K562 (cell line): ENCODE measurements at regions not wholly inside any gene's neighbourhood (a gene's known extent, or its start where the extent isn't known, plus 50 kb on each side); places are given as distances from the start of the nearest gene placed in this dataset.

Source experiments
- ATAC-seq: fragments of 200-7000 bp; cut with Tn5 transposase; 3 replicates; pipeline ENCODE4 v1.9.1; 2020; ENCODE audit warnings: moderate library complexity
- BruUV-seq: library from RNA; stranded (reverse); fragments of 400-500 nt; replicated peaks from 2 replicates; lab custom pipeline; 2021; lab: Mats Ljungman, UMichigan
- CTCF ChIA-PET: fragments of 300-600 bp; formaldehyde crosslinking; extraction: SDS; loops from one replicate; lab custom pipeline; 2021; ENCODE audit warnings: low intra/inter-chr PET ratio; lab: Yijun Ruan, JAX
- POLR2A ChIA-PET: fragments of 300-600, 350-650 bp; sonication (Branson Sonifier 250); formaldehyde crosslinking; extraction: SDS; loops from one replicate; lab custom pipeline; 2021; ENCODE audit warnings: antibody characterized with exemption, inconsistent platforms; lab: Yijun Ruan, JAX
- DNase-seq, 4 experiments: peaks; one replicate each; pipeline versions ENCODE4 v3.0.0 to v3.0.0-alpha.2; 2011 to 2018; ENCODE audit warnings: low spot score in 3 of 4, mixed read lengths in 3 of 4; ENCODE audit errors: extremely low read depth in 1 of 4
- FAIRE-seq: peaks from 2 replicates; lab custom pipeline; 2011; peaks lifted over from hg19 to GRCh38; lab: Jason Lieb, UNC
- H2AFZ ChIP-seq: 2 replicates; pipeline ENCODE4 v1.6.0; 2011; ENCODE audit warnings: low read depth, low read length, control low read depth, inconsistent platforms
- H3K27ac ChIP-seq: fragments of 200-600 bp; 3 replicates; pipeline ENCODE4 v1.8.0; 2011; ENCODE audit warnings: low read depth, mild to moderate bottlenecking, control low read depth, inconsistent platforms, low read length, moderate library complexity, mixed read lengths; ENCODE audit errors: extremely low read depth
- H3K27me3 ChIP-seq, 2 experiments: fragments of 300-600 bp in 1 of 2; 2 replicates in 1 of 2; 3 replicates in 1 of 2; pipeline versions ENCODE4 v1.6.0 to v1.8.0; 2011; ENCODE audit warnings: inconsistent platforms in 2 of 2, low read length in 2 of 2, mild to moderate bottlenecking in 1 of 2, mixed read lengths in 1 of 2, moderate library complexity in 1 of 2; ENCODE audit not compliant: control insufficient read depth in 2 of 2, insufficient read depth in 2 of 2
- H3K36me3 ChIP-seq: fragments of 300-600 bp; 3 replicates; pipeline ENCODE4 v1.8.0; 2011; ENCODE audit warnings: mild to moderate bottlenecking, low read length, inconsistent platforms; ENCODE audit not compliant: control insufficient read depth, insufficient read depth
- H3K4me1 ChIP-seq, 2 experiments: fragments of 200-600 bp in 1 of 2; replicated peaks in 1 of 2; 2 replicates in 1 of 2; 3 replicates in 1 of 2; pipeline versions ENCODE4 v1.5.1 to v1.8.0; 2011; ENCODE audit warnings: inconsistent platforms in 2 of 2, low read length in 2 of 2, mild to moderate bottlenecking in 1 of 2, mixed read lengths in 1 of 2, moderate library complexity in 1 of 2; ENCODE audit not compliant: control insufficient read depth in 2 of 2, insufficient read depth in 2 of 2
- H3K4me2 ChIP-seq: 2 replicates; pipeline ENCODE4 v1.6.1; 2011; ENCODE audit warnings: low read length, control low read depth, inconsistent platforms, mixed read lengths; ENCODE audit not compliant: insufficient read depth
- H3K4me3 ChIP-seq: fragments of 200-600 bp; sonication (generic), shearing (Covaris generic); 2 replicates; pipeline ENCODE4 v1.5.1; 2016; ENCODE audit warnings: control low read depth, inconsistent platforms
- H3K79me2 ChIP-seq: fragments of 200-600 bp; 3 replicates; pipeline ENCODE4 v1.8.0; 2011; ENCODE audit warnings: low read length, inconsistent platforms; ENCODE audit not compliant: control insufficient read depth, insufficient read depth
- H3K9ac ChIP-seq, 2 experiments: 2 replicates each; pipeline versions ENCODE4 v1.6.0 to v1.6.1; 2011; ENCODE audit warnings: low read depth in 2 of 2, low read length in 2 of 2, control low read depth in 1 of 2, inconsistent platforms in 1 of 2, mild to moderate bottlenecking in 1 of 2, mixed read lengths in 1 of 2; ENCODE audit not compliant: insufficient read depth in 1 of 2
- H3K9me1 ChIP-seq: one replicate; pipeline ENCODE4 v1.6.0; 2011; ENCODE audit warnings: inconsistent platforms, mild to moderate bottlenecking, low read length, moderate library complexity; ENCODE audit not compliant: control insufficient read depth, insufficient read depth
- H3K9me3 ChIP-seq: replicated peaks from 2 replicates; pipeline ENCODE4 v1.5.1; 2011; ENCODE audit warnings: low read depth, low read length, inconsistent platforms; ENCODE audit not compliant: control insufficient read depth, insufficient read depth
- H4K20me1 ChIP-seq: replicated peaks from 2 replicates; pipeline ENCODE4 v1.6.1; 2011; ENCODE audit warnings: low read length, inconsistent platforms, mixed read lengths; ENCODE audit not compliant: control insufficient read depth, insufficient read depth
- COPS2 ChIP-seq: fragments of 450-650 bp; conservative IDR thresholded peaks from 2 replicates; pipeline ENCODE4 v1.6.1; 2016; ENCODE audit warnings: mild to moderate bottlenecking, moderate library complexity
- HIVEP1 ChIP-seq: fragments of 250-450 bp; sonication (Bioruptor Pico); IDR thresholded peaks from 2 replicates; pipeline ENCODE4 v1.4.0; 2020; ENCODE audit warnings: mild to moderate bottlenecking
- MBD2 ChIP-seq: sonication (generic); IDR thresholded peaks from 2 replicates; pipeline ENCODE4 v1.6.1; 2016; ENCODE audit warnings: low read depth, borderline replicate concordance
- MTA3 ChIP-seq: fragments of 450-650 bp; formaldehyde crosslinking; IDR thresholded peaks from 2 replicates; pipeline ENCODE4 v1.6.1; 2017; ENCODE audit warnings: mild to moderate bottlenecking, borderline replicate concordance
- NFE2L1 ChIP-seq: fragments of 450-650 bp; IDR thresholded peaks from 2 replicates; pipeline ENCODE4 v1.6.1; 2016; ENCODE audit warnings: missing genetic modification characterization, low read depth, mild to moderate bottlenecking, missing compliant biosample characterization, moderate library complexity, borderline replicate concordance
- NR2F6 ChIP-seq: fragments of 450-650 bp; formaldehyde crosslinking; IDR thresholded peaks from 2 replicates; pipeline ENCODE4 v1.4.0; 2020; ENCODE audit warnings: mild to moderate bottlenecking
- PHF21A ChIP-seq: fragments of 450-650 bp; IDR thresholded peaks from 2 replicates; pipeline ENCODE4 v1.6.1; 2017; ENCODE audit warnings: low read depth, borderline replicate concordance
- PPARD ChIP-seq: fragments of 250-450 bp; sonication (Bioruptor Pico); IDR thresholded peaks from 2 replicates; pipeline ENCODE4 v1.8.0; 2022; ENCODE audit warnings: inconsistent platforms, mild to moderate bottlenecking, moderate library complexity
- RBM25 ChIP-seq: fragments of 200-400 bp; formaldehyde crosslinking; IDR thresholded peaks from 2 replicates; pipeline ENCODE4 v1.6.1; 2018; ENCODE audit warnings: low read length, low read depth, moderate library complexity; ENCODE audit not compliant: severe bottlenecking
- SP2 ChIP-seq: IDR thresholded peaks from 2 replicates; pipeline ENCODE4 v1.6.1; 2011; ENCODE audit warnings: mild to moderate bottlenecking, low read depth, low read length, moderate library complexity; ENCODE audit not compliant: poor library complexity, severe bottlenecking; ENCODE audit errors: extremely low read depth
- TBL1XR1 ChIP-seq, 2 experiments: IDR thresholded peaks; 2 replicates each; pipeline ENCODE4 v1.6.1; 2012; ENCODE audit warnings: improper control_type of control experiment in 2 of 2, low read length in 2 of 2, mild to moderate bottlenecking in 1 of 2
- XRCC4 ChIP-seq: IDR thresholded peaks from one replicate; pipeline ENCODE4 v1.6.1; 2011; ENCODE audit not compliant: insufficient read depth, insufficient read length; ENCODE audit errors: extremely low read depth
- ZEB2 ChIP-seq: fragments of 450-650 bp; IDR thresholded peaks from 2 replicates; pipeline ENCODE4 v1.6.1; 2016
- ZNF217 ChIP-seq: sonication (generic); formaldehyde crosslinking; IDR thresholded peaks from 2 replicates; pipeline ENCODE4 v1.8.0; 2022; ENCODE audit warnings: mild to moderate bottlenecking, missing genetic modification reagents
- ZNF354B ChIP-seq: fragments of 250-450 bp; sonication (Bioruptor Pico); IDR thresholded peaks from 2 replicates; pipeline ENCODE4 v1.4.0; 2020
- whole genome bisulfite sequencing: fragments of 100-300 bp; shearing (Covaris generic); methylation state at CpG from one replicate; pipeline ENCODE4 v1.1.6; 2016; ENCODE audit warnings: low coverage, mixed read lengths; ENCODE audit not compliant: insufficient coverage; ENCODE audit errors: missing lambda C conversion rate; 5-methylcytosine and 5-hydroxymethylcytosine counted together
- in situ Hi-C: fragments of 300-500 bp; cut with MboI; formaldehyde crosslinking; loops from 4 replicates; pipeline ENCODE4 v1.15.0; 2018; ENCODE audit warnings: inconsistent platforms, mixed read lengths
- intact Hi-C: fragments of 100-400 bp; cut with micrococcal nuclease; formaldehyde crosslinking; loops from 2 replicates; pipeline ENCODE4 v1.14.2; 2022
- TF ChIP-seq, protein P1 (sequence below): fragments of 450-650 bp; conservative IDR thresholded peaks from 2 replicates; pipeline ENCODE4 v1.6.1; 2016; ENCODE audit warnings: missing genetic modification characterization, low read depth, mild to moderate bottlenecking, missing compliant biosample characterization, moderate library complexity
- TF ChIP-seq, protein P2 (sequence below): sonication (generic); formaldehyde crosslinking; IDR thresholded peaks from 2 replicates; pipeline ENCODE4 v1.8.0; 2023; ENCODE audit warnings: mild to moderate bottlenecking, missing genetic modification reagents
- TF ChIP-seq, protein P3 (sequence below): sonication (generic); formaldehyde crosslinking; IDR thresholded peaks from 2 replicates; pipeline ENCODE4 v1.8.0; 2022; ENCODE audit warnings: mild to moderate bottlenecking, missing genetic modification reagents, borderline replicate concordance

DNA sequence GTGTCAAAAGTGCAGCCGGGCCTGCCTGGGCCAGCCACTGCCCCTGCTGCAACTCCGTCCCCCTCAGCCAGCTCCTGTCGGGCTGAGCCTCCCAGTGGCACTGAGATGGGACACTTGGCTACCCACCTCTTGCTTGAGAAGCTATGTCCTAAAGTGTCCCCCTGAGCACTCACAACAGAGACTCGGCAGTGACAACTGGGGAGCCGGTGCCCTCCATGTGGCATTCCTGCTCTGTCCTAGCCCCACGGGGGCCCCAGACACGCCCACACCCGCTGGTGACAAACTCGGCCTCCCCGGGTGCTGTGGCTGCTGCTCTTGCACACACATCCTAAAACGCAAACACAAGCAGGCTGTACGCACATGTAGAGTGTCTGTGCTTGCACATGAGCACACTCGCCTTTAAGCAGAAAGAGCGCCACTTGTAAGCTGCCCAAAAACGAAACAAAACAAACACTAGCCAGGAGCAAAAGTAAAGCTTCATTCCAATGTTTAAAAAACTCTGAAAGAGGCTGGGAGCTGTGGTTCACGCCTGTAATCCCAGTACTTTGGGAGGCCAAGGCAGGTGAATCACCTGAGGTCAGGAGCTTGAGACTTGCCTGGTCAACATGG, 253.9 kb downstream of the RBFOX3 start:
- BruUV-seq, result no TSS peak
- DNase-seq, result no peak
- Histone ChIP-seq H3K9me1 (no peaks in the 10 kb centered on the region), H2AFZ (no peak overlapping the region), H3K36me3 (no peaks in the 10 kb centered on the region), H3K9me3 (no peaks in the 10 kb centered on the region), H3K27ac (no peak overlapping the region), H3K79me2 (no peaks in the 10 kb centered on the region), H3K4me1 (no peaks in the 10 kb centered on the region), H3K4me2 (no peak overlapping the region), H3K4me3 (no peak overlapping the region), H3K9ac (no peak overlapping the region), H3K27me3 (peaks cover 7 to 47% of the 10 kb centered on the region in 2 experiments; a peak in 3 of 5 replicates), H4K20me1 (peaks cover 6% of the 10 kb centered on the region)
- no peak for FAIRE-seq
- no peak for ATAC-seq
- under 1% methylated on average over 16 of the region's 16 CpGs for WGBS
- intact Hi-C loops, result no loop called here
- in situ Hi-C loops, result no loop called here
- POLR2A ChIA-PET, result no interaction called here
- CTCF ChIA-PET, result no interaction called here
- TF ChIP-seq, protein P1, sequence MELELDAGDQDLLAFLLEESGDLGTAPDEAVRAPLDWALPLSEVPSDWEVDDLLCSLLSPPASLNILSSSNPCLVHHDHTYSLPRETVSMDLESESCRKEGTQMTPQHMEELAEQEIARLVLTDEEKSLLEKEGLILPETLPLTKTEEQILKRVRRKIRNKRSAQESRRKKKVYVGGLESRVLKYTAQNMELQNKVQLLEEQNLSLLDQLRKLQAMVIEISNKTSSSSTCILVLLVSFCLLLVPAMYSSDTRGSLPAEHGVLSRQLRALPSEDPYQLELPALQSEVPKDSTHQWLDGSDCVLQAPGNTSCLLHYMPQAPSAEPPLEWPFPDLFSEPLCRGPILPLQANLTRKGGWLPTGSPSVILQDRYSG (tag), result no peak
- TF ChIP-seq ZEB2, result no peak
- no peak for TF ChIP-seq RBM25
- TF ChIP-seq PHF21A, result no peak
- no peak for TF ChIP-seq NFE2L1 (tag)
- no peak for TF ChIP-seq ZNF217 (CRISPR knock-in tag)
- TF ChIP-seq NR2F6 (CRISPR knock-in tag), result no peak
- TF ChIP-seq PPARD (CRISPR knock-in tag), result no peak
- no peak for TF ChIP-seq XRCC4
- TF ChIP-seq ZNF354B (CRISPR knock-in tag), result no peak
- TF ChIP-seq, protein P2, sequence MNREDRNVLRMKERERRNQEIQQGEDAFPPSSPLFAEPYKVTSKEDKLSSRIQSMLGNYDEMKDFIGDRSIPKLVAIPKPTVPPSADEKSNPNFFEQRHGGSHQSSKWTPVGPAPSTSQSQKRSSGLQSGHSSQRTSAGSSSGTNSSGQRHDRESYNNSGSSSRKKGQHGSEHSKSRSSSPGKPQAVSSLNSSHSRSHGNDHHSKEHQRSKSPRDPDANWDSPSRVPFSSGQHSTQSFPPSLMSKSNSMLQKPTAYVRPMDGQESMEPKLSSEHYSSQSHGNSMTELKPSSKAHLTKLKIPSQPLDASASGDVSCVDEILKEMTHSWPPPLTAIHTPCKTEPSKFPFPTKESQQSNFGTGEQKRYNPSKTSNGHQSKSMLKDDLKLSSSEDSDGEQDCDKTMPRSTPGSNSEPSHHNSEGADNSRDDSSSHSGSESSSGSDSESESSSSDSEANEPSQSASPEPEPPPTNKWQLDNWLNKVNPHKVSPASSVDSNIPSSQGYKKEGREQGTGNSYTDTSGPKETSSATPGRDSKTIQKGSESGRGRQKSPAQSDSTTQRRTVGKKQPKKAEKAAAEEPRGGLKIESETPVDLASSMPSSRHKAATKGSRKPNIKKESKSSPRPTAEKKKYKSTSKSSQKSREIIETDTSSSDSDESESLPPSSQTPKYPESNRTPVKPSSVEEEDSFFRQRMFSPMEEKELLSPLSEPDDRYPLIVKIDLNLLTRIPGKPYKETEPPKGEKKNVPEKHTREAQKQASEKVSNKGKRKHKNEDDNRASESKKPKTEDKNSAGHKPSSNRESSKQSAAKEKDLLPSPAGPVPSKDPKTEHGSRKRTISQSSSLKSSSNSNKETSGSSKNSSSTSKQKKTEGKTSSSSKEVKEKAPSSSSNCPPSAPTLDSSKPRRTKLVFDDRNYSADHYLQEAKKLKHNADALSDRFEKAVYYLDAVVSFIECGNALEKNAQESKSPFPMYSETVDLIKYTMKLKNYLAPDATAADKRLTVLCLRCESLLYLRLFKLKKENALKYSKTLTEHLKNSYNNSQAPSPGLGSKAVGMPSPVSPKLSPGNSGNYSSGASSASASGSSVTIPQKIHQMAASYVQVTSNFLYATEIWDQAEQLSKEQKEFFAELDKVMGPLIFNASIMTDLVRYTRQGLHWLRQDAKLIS (CRISPR knock-in tag), result no peak
- no peak for TF ChIP-seq TBL1XR1 (IDR thresholded peaks at IDR 0.05; ENCODE audit: low read length in 2 of 2)
- TF ChIP-seq, protein P3, sequence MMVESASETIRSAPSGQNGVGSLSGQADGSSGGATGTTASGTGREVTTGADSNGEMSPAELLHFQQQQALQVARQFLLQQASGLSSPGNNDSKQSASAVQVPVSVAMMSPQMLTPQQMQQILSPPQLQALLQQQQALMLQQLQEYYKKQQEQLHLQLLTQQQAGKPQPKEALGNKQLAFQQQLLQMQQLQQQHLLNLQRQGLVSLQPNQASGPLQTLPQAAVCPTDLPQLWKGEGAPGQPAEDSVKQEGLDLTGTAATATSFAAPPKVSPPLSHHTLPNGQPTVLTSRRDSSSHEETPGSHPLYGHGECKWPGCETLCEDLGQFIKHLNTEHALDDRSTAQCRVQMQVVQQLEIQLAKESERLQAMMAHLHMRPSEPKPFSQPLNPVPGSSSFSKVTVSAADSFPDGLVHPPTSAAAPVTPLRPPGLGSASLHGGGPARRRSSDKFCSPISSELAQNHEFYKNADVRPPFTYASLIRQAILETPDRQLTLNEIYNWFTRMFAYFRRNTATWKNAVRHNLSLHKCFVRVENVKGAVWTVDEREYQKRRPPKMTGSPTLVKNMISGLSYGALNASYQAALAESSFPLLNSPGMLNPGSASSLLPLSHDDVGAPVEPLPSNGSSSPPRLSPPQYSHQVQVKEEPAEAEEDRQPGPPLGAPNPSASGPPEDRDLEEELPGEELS (CRISPR knock-in tag), result no peak
- TF ChIP-seq COPS2, result no peak
- no peak for TF ChIP-seq MBD2
- no peak for TF ChIP-seq MTA3
- no peak for TF ChIP-seq HIVEP1 (CRISPR knock-in tag)
- TF ChIP-seq SP2, result no peak
